MM.1S (cell line): ENCODE measurements at regions not wholly inside any gene's neighbourhood (a gene's known extent, or its start where the extent isn't known, plus 50 kb on each side); places are given as distances from the start of the nearest gene placed in this dataset.

ENCODE experiments used
- CTCF ChIP-seq: fragments of 300-600 bp; sonication (generic); IDR thresholded peaks from 2 replicates; pipeline ENCODE4 v1.5.1; 2016; ENCODE audit warnings: antibody characterized with exemption, low read length, mixed read lengths
- EZH2phosphoT487 ChIP-seq: fragments of 300-600 bp; sonication (generic); IDR thresholded peaks from 2 replicates; pipeline ENCODE4 v1.6.1; 2018; ENCODE audit warnings: antibody characterized with exemption, low read length

GRCh38 chr12:33111850-33112249 is 215.3 kb upstream of the PKP2 start:
- no peak for TF ChIP-seq CTCF
- TF ChIP-seq EZH2phosphoT487, result no peak
